LNCAP (cell line): ENCODE measurements at regions not wholly inside any gene's neighbourhood (a gene's known extent, or its start where the extent isn't known, plus 50 kb on each side); places are given as distances from the start of the nearest gene placed in this dataset.

Experiments used
- CTCF ChIP-seq: fragments of 450-650 bp; IDR thresholded peaks from 2 replicates; pipeline ENCODE4 v1.5.1; 2017; ENCODE audit warnings: mild to moderate bottlenecking

DNA sequence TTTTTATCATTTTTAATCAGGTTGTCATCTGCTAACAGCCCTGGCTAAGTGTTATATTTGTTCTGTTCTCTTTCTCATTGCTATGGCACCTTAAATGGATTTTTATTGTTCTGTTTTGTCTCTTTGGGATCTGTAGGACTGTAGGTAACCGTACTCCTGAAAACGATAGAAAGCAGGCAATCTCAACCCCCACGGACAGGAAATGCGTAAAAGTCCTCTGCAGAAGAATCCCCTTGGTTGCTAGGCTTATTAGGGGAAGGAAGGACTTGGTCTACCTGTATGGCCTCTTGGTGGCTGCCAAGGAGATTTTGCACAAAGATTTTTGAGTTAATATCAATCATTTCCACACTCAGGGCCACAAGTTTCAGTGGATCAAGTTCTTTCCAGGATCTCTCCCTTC is 571.9 kb upstream of the ZNF385D start:
- TF ChIP-seq CTCF: no peak

- TF ChIP-seq CTCF: no peak
These were observed 575.3 kb upstream of the ZNF385D start for GRCh38 chr3:22326305-22326704.

DNA sequence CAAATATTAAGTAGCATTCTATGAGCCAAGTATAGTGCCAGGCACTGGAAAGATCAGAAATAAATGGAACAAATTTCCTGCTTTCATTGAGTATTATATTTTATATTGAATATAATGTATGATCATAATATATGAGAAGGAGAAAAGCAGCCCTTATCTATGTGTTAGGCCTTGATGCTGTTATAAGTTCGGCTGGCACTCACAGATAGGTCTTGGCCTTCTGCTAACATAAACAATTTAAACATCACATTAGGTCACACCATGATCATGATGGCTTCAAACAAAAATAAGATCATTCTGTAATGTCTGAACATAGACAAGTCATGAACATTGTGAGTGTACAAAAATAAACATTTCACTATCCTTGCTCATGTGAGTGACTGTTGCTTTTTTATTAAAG is 584.0 kb upstream of the ZNF385D start:
- no peak for TF ChIP-seq CTCF

DNA sequence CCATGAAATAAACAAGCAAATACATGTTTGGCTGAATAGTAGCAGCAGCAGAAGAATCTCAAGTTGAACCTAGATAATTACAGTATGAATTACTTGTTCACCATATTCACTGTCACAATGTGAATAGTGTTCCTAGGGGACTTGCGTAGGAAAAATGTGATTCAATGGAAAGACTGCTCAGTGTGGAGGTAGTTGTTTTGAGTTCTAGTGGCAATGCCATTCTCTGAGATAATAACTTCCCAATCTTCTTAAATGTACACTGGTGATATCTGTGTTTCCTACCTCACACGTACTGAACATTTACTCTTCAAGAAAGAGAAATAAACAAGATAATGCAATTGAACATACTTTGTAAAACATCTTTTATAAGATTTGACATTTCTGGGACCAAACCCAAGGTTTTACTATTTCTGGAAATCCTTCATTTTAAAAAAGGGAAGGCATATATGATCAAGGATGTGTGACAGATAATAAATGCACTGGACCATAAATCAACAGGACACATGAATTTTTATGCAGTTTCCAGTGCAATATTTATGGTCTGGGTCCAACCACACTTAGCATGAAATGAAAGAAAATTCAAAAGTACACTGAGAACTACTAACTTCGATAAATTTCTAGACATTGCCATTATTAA is 598.3 kb upstream of the ZNF385D start:
- no peak for TF ChIP-seq CTCF

DNA sequence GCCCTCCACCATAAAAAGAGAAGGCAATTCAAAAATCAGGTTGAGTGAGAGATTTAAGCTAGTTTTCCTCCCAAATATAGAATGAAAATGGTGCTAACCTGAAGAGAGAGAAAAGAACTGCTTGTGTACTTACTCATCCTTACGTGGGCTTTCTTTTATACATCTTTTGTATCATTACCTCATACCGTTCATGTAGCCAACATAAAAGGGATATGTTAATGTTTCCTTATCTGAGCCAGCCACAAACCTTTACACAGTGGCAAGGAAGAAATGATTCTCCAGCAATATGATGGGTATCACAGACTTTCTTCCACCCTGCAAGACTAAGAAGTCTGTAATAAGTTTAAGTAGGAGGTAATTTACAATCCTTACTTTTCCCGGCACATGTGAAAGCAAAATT is 600.8 kb upstream of the ZNF385D start:
- TF ChIP-seq CTCF: no peak

DNA sequence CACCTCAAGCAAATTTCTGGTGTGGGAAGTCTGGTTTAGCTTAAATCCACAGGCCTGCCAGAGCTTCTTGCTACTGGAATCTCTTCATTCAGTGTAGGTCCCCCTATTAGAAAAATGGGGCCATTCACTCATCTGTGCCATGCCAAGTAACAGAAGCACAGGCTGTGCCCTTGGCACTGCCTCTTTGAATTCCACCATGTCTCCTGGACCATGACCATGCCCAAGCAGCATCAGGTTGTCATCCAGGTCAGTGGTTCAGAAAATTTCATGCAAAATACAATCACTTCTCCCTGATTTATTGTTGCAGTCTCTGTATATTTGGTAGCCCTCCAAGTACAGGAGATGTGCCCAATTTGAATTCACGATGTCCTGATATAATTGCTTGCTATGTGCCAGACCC is 602.1 kb upstream of the ZNF385D start:
- TF ChIP-seq CTCF: no peak

- no peak for TF ChIP-seq CTCF
These were observed 607.3 kb upstream of the ZNF385D start for GRCh38 chr3:22358334-22358733.

GRCh38 chr3:22360164-22360563 is 609.2 kb upstream of the ZNF385D start:
- TF ChIP-seq CTCF: no peak
